NT2/D1 (cell line): ENCODE measurements at regions not wholly inside any gene's neighbourhood (a gene's known extent, or its start where the extent isn't known, plus 50 kb on each side); places are given as distances from the start of the nearest gene placed in this dataset.

Experiments used
- DNase-seq: peaks from one replicate; pipeline ENCODE4 v3.0.0-alpha.2; 2011; ENCODE audit warnings: low read depth, low spot score
- H3K27me3 ChIP-seq: 2 replicates; pipeline ENCODE4 v1.6.0; 2011; ENCODE audit warnings: mild to moderate bottlenecking; ENCODE audit not compliant: insufficient read length, insufficient read depth
- H3K36me3 ChIP-seq: 2 replicates; pipeline ENCODE4 v1.6.1; 2011; ENCODE audit warnings: mild to moderate bottlenecking, low read length, mixed read lengths; ENCODE audit not compliant: insufficient read depth, insufficient read length
- H3K4me1 ChIP-seq: 2 replicates; pipeline ENCODE4 v1.5.1; 2011; ENCODE audit not compliant: insufficient read depth, insufficient read length
- H3K4me3 ChIP-seq: 2 replicates; pipeline ENCODE4 v1.5.1; 2011; ENCODE audit warnings: low read depth; ENCODE audit not compliant: insufficient read length
- H3K9ac ChIP-seq: 2 replicates; pipeline ENCODE4 v1.6.0; 2011; ENCODE audit warnings: low read depth; ENCODE audit not compliant: insufficient read length
- H3K9me3 ChIP-seq: 2 replicates; pipeline ENCODE4 v1.5.1; 2011; ENCODE audit warnings: mild to moderate bottlenecking, low read length; ENCODE audit not compliant: insufficient read depth
- SUZ12 ChIP-seq: IDR thresholded peaks from 2 replicates; pipeline ENCODE4 v1.6.1; 2011; ENCODE audit not compliant: insufficient read length, insufficient read depth; ENCODE audit errors: extremely low read depth
- YY1 ChIP-seq: IDR thresholded peaks from 2 replicates; pipeline ENCODE4 v1.6.1; 2011; ENCODE audit not compliant: insufficient read length, insufficient read depth
- ZNF274 ChIP-seq: IDR thresholded peaks from 2 replicates; pipeline ENCODE4 v1.6.1; 2011; ENCODE audit warnings: mild to moderate bottlenecking, low read depth, low read length

DNA sequence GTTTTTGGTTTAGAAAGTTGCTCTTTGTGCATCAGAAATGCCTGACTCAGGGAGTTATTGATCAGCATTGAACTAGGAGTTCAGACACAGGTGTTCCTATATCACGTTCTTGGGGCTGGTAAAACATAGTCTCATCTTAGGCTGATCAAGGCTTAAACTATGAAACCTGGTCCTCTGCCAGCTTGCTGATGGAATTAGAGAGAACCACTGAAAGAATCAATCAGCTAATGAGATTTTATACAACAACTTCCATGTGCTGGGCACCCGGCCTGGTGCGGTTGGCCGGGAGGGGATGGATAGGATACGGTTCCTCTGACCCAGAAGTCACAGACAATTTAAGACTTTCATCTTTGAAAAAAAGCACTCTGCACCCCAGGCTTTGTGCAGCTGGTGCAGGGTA is 164.9 kb downstream of the RDH14 start:
- H3K36me3 ChIP-seq, result no peaks in the 10 kb centered on the region
- H3K9me3 ChIP-seq, result no peaks in the 10 kb centered on the region
- H3K4me1 ChIP-seq, result no peaks in the 10 kb centered on the region
- H3K4me3 ChIP-seq, result no peak overlapping the region
- no peak for DNase-seq
- no peak overlapping the region for H3K9ac ChIP-seq
- TF ChIP-seq ZNF274, result no peak
- TF ChIP-seq YY1, result no peak
- TF ChIP-seq SUZ12, result no peak
- H3K27me3 ChIP-seq, result no peaks in the 10 kb centered on the region

DNA sequence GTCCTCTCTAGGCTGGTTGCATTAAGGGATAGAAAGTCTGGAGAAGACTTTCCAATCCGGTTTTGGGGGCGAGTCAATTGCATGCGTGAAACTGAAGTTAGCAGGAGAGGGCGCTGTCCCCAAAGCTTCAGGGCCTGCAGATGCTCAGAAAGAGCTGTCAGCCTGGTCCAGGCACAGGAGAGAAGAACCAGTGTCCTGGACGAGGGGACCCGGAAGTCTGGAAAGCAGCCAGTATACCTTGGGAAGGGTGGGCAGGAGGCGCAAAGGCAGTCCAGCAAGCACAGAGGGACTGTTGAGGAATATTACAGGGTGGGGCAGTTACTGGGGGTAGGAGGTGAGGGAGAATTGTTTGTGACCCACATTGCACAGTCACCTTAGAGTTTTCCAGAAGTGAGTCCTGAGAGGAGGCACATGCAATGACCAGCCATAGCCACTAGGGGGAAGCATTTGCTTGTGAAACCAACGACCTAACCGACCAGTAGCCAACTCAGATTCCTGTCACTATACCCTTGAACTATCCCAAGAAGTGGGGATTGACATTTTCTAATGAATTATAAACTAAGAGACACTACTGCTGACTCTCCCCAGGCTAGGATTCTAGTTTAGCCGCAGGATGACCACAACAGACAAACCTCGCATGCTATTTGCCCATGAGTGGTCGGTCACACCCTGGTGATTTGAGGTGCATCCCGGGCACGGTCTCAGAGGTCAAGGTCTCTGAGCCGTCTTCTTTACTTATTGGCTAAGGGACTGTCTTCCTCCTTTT is 172.8 kb downstream of the RDH14 start:
- H3K36me3 ChIP-seq, result no peaks in the 10 kb centered on the region
- peak; percentile 71 for DNase-seq
- peaks cover 2% of the 10 kb centered on the region for H3K4me1 ChIP-seq
- no peak for TF ChIP-seq ZNF274
- TF ChIP-seq YY1, result no peak
- no peak for TF ChIP-seq SUZ12
- no peak overlapping the region for H3K4me3 ChIP-seq
- no peak overlapping the region for H3K9ac ChIP-seq
- H3K9me3 ChIP-seq, result no peaks in the 10 kb centered on the region
- no peaks in the 10 kb centered on the region for H3K27me3 ChIP-seq

DNA sequence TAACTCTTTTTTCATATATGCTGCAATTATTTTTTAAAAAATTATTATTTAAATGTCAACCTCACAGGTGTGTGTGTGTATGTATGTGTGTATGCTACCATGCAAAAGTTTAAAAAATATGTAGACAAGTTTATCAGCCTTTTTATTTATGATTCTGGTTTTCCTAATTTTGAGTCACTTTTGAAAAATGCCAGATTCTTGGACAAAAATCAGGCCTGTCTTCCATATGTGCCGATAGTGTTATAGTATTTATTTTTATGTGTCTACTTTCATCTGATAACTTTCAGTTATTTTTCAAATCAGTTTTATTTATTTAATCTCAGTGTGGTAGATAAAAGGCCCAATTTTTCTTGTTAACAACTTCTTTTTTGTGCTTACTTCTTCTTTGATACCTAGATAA is 176.2 kb downstream of the RDH14 start:
- Histone ChIP-seq H3K4me1 (peaks cover 2% of the 10 kb centered on the region), H3K36me3 (no peaks in the 10 kb centered on the region), H3K9ac (no peak overlapping the region), H3K4me3 (no peak overlapping the region), H3K9me3 (no peaks in the 10 kb centered on the region), H3K27me3 (no peaks in the 10 kb centered on the region)
- TF ChIP-seq SUZ12 (no peak), YY1 (no peak), ZNF274 (no peak)
- DNase-seq, result no peak

DNA sequence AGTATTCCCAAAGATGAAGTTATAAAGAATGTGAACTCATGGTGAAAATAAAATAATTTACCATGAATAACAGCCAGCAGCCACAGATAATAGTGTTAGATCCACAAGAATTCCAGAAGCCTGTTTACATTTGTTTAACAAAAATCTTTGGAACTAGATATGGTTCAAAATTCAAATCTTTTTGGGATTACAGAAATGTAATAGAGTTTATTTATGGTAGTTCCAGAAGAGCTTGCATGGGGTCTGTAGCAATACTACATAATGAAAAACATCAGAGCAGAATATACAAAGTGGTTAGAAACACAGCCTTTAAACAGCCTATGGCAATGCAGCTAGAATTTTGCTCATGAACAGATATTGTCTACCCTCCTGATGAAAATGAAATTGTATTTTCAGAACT is 179.1 kb downstream of the RDH14 start:
- no peak overlapping the region for H3K4me3 ChIP-seq
- H3K4me1 ChIP-seq, result no peaks in the 10 kb centered on the region
- TF ChIP-seq SUZ12, result no peak
- TF ChIP-seq YY1, result no peak
- no peak for TF ChIP-seq ZNF274

DNA sequence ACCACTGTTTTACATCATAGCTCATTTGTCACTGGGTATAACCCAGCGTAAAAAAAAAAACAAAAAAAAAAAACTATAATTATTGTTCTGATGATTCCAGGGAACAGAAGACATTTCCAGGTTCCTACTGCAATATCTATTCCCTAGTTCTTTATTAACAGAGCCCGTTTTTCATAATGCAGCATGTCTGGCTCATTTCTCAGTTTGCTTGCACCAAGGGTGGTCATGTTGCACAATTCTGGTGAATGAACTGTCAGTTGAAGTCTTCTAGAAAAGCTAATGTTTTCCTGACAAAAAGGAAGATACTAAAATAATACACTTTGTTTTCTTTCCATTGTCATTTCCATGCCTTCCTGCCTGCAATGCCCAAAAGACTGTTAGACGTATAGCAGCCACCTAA is 180.1 kb downstream of the RDH14 start:
- TF ChIP-seq YY1 (no peak), ZNF274 (no peak), SUZ12 (no peak)
- Histone ChIP-seq H3K9me3 (no peaks in the 10 kb centered on the region), H3K27me3 (no peaks in the 10 kb centered on the region), H3K9ac (no peak overlapping the region), H3K4me1 (no peaks in the 10 kb centered on the region), H3K36me3 (no peaks in the 10 kb centered on the region), H3K4me3 (no peak overlapping the region)
- DNase-seq, result no peak

More for the DNA sequence above, 179.1 kb downstream of the RDH14 start:
- Histone ChIP-seq H3K36me3 (no peaks in the 10 kb centered on the region), H3K9ac (no peak overlapping the region), H3K27me3 (no peaks in the 10 kb centered on the region), H3K9me3 (no peaks in the 10 kb centered on the region)
- no peak for DNase-seq

DNA sequence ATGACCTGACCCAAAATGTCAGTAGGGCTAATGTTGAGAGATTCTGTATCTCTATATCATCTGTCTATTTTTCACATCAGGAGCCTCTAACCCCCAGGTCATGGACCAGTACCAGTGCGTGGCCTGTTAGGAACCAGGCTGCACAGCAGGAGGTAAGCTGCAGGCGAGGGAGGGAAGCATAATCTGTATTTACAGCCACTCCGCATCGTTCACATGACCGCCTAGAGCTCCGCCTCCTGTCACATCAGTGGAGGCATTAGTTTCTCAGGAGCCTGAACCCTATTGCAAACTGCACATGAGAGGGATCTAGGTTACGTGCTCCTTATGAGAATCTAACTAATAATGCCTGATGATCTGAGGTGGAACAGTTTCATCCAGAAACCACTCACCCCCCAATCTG is 180.6 kb downstream of the RDH14 start:
- Histone ChIP-seq H3K9me3 (no peaks in the 10 kb centered on the region), H3K27me3 (no peaks in the 10 kb centered on the region), H3K36me3 (no peaks in the 10 kb centered on the region), H3K4me1 (no peaks in the 10 kb centered on the region), H3K9ac (no peak overlapping the region), H3K4me3 (no peak overlapping the region)
- TF ChIP-seq ZNF274 (no peak), SUZ12 (no peak), YY1 (no peak)
- no peak for DNase-seq

DNA sequence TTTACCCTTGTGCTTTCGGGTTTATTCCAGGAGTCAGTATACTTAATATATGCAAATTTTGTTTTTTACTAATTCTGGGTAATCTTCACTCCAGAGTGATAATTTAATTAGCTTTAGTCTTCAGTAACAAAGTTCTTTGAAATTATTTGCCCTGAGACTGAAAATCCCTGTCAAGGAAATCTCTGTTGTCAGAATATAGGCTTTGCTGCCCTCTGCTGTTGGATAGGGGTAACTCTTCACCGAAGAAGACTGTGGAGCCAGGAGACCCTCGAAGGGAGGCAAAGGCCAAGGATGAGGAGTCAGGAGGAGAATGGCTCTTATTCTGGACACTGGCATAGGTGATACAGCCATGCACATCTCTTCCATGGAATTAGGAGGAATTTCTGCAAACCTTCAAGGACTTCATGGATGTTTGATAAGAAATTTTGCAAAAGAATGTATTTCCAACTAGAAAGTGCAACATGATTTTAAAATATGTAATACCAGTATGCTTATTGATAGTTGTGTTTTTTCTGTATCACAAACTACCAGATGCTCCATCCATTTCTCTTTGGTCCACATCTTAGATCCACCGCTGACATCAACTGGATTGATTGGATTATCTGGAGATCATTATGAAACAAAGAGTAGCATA is 182.3 kb downstream of the RDH14 start:
- Histone ChIP-seq H3K36me3 (no peaks in the 10 kb centered on the region), H3K9ac (no peak overlapping the region), H3K27me3 (no peaks in the 10 kb centered on the region), H3K9me3 (no peaks in the 10 kb centered on the region), H3K4me3 (no peak overlapping the region), H3K4me1 (no peaks in the 10 kb centered on the region)
- DNase-seq, result peak; percentile 30
- TF ChIP-seq YY1 (no peak), SUZ12 (no peak), ZNF274 (no peak)
